Testis (tissue), 2 donors: ENCODE measurements at regions not wholly inside any gene's neighbourhood (a gene's known extent, or its start where the extent isn't known, plus 50 kb on each side); places are given as distances from the start of the nearest gene placed in this dataset.

Experiments
- DNase-seq: peaks from one replicate; pipeline ENCODE4 v3.0.0-alpha.2; 2019
- H3K27ac ChIP-seq, 2 donors: fragments of 200-600 bp; sonication (generic); one replicate each; pipeline ENCODE4 v1.5.1; 2019
- H3K27me3 ChIP-seq: fragments of 200-600 bp; sonication (generic); one replicate; pipeline ENCODE4 v1.5.1; 2019
- H3K36me3 ChIP-seq: fragments of 200-600 bp; sonication (generic); one replicate; pipeline ENCODE4 v1.5.1; 2017; ENCODE audit warnings: low read depth; ENCODE audit errors: missing control alignments
- H3K4me1 ChIP-seq: fragments of 200-600 bp; sonication (generic); one replicate; pipeline ENCODE4 v1.5.1; 2019
- H3K4me3 ChIP-seq, 2 donors: fragments of 200-600 bp; sonication (generic); one replicate each; pipeline ENCODE4 v1.5.1; 2017 to 2019
- H3K9me3 ChIP-seq: fragments of 200-600 bp; sonication (generic); one replicate; pipeline ENCODE4 v1.5.1; 2017
- POLR2A ChIP-seq: fragments of 450-650 bp; IDR thresholded peaks from one replicate; pipeline ENCODE4 v1.6.1; 2017; ENCODE audit warnings: antibody characterized with exemption, mild to moderate bottlenecking, moderate library complexity
- WGBS, 2 donors: methylation state at CpG; one replicate each; pipeline ENCODE4 v1.1.5; 2018; 5-methylcytosine and 5-hydroxymethylcytosine counted together
- intact Hi-C: fragments of 100-400 bp; cut with DNase I; formaldehyde crosslinking; loops from one replicate; pipeline ENCODE4 v1.15.1; 2023; ENCODE audit warnings: low total_unique reads
- TF ChIP-seq, protein P1 (sequence below), 3 experiments: fragments of 450-650 bp in 2 of 3; fragments of 200-600 bp in 1 of 3; sonication (generic) in 1 of 3; IDR thresholded peaks; one replicate each; pipeline ENCODE4 v1.5.1; 2016 to 2019; ENCODE audit warnings: antibody characterized with exemption in 3 of 3, mild to moderate bottlenecking in 2 of 3, moderate library complexity in 1 of 3

DNA sequence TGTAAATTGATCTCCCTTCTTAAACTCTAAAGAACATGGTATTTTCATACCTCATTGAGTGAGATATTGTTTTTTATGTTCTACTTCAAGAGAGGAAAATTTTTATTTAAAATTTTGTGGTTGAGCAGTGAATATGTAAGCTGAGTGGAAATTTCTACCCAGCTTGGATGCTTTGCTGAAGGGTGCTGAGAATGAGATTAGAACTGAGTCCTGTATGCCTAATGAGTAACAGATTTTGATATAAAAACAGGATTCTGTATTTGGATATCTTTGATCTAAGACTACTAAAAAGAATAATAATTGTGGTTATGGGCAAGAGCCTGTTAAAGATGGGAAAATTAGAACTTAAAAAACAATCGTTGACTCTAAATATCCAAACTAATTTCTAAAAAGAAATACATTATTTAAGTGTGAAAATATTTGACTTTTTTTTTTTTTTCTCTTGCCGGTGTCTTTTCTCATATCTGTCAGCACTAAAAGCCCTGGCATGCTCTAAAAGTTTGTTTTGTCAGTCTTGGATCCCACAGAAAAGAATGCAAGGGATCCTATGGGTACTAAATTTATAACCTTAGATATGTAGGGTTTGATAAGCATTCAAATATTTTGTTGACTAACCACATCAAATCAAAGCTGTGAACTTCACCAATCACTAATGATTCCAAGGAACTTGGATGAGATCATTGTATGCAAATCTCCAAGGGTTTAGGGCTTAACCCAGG, 652.3 kb downstream of the PTPRC start:
- intact Hi-C loops: no loop called here
- Histone ChIP-seq H3K4me3 (no peak overlapping the region), H3K9me3 (no peaks in the 10 kb centered on the region), H3K36me3 (no peaks in the 10 kb centered on the region), H3K27ac (no peak overlapping the region), H3K27me3 (no peaks in the 10 kb centered on the region), H3K4me1 (no peaks in the 10 kb centered on the region)
- no peak for DNase-seq
- TF ChIP-seq, protein P1, sequence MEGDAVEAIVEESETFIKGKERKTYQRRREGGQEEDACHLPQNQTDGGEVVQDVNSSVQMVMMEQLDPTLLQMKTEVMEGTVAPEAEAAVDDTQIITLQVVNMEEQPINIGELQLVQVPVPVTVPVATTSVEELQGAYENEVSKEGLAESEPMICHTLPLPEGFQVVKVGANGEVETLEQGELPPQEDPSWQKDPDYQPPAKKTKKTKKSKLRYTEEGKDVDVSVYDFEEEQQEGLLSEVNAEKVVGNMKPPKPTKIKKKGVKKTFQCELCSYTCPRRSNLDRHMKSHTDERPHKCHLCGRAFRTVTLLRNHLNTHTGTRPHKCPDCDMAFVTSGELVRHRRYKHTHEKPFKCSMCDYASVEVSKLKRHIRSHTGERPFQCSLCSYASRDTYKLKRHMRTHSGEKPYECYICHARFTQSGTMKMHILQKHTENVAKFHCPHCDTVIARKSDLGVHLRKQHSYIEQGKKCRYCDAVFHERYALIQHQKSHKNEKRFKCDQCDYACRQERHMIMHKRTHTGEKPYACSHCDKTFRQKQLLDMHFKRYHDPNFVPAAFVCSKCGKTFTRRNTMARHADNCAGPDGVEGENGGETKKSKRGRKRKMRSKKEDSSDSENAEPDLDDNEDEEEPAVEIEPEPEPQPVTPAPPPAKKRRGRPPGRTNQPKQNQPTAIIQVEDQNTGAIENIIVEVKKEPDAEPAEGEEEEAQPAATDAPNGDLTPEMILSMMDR (IDR thresholded peaks at IDR 0.05): no peak
- no peak for TF ChIP-seq POLR2A
- WGBS, 2 donors: 73 to 81% methylated on average over 2 of the region's 2 CpGs

DNA sequence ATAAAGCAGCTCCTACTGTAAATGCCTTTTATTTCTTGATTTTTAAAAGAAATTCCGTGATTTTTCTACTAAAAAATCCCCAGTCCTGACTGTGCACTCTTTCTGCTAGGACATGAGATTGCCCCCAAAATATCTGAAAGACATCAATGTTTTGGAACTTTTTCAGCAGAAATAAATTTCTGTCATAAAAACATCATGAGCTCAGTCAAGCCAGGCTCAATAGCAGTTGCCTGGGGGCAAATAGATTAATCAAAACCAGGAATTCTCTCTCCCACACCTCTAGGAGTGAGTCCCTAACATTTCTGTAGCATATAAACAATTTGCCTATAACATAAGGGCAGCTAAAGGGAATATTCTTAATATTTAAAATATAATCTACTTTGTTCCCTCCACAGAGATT, 654.1 kb downstream of the PTPRC start:
- 80 to 95% methylated on average over 1 of the region's 1 CpG for WGBS, 2 donors
- Histone ChIP-seq H3K4me1 (no peaks in the 10 kb centered on the region), H3K9me3 (no peaks in the 10 kb centered on the region), H3K27me3 (no peaks in the 10 kb centered on the region), H3K27ac (no peak overlapping the region), H3K4me3 (no peak overlapping the region), H3K36me3 (no peaks in the 10 kb centered on the region)
- intact Hi-C loops: no loop called here
- TF ChIP-seq POLR2A: no peak
- TF ChIP-seq, protein P1 (IDR thresholded peaks at IDR 0.05): no peak
- no peak for DNase-seq

DNA sequence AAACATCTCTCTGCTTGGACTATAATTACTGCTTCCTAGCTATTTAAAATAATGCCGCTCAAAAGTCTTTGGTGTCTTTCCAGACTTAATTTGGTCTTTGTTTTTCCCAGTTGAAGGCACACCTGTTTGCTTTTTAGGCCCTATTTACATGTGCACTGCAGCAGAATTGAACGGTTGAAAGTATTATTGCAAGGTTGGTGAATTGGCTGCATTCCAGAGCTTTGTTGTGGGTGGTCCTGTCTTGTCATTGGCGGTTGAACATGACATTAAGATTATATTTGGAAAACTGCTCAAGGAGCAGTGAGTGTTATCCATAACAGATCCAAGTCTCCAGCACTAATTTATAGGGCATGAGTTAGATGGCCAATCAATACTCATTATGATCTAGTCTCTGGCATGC, 656.3 kb downstream of the PTPRC start:
- H3K4me3 ChIP-seq: no peak overlapping the region
- H3K36me3 ChIP-seq: no peaks in the 10 kb centered on the region
- 55 to 68% methylated on average over 3 of the region's 3 CpGs for WGBS, 2 donors
- H3K27ac ChIP-seq: no peak overlapping the region
- H3K4me1 ChIP-seq: no peaks in the 10 kb centered on the region
- DNase-seq: no peak
- H3K27me3 ChIP-seq: no peaks in the 10 kb centered on the region
- intact Hi-C loops: no loop called here
- TF ChIP-seq POLR2A: no peak
- TF ChIP-seq, protein P1 (IDR thresholded peaks at IDR 0.05): no peak
- H3K9me3 ChIP-seq: no peaks in the 10 kb centered on the region

DNA sequence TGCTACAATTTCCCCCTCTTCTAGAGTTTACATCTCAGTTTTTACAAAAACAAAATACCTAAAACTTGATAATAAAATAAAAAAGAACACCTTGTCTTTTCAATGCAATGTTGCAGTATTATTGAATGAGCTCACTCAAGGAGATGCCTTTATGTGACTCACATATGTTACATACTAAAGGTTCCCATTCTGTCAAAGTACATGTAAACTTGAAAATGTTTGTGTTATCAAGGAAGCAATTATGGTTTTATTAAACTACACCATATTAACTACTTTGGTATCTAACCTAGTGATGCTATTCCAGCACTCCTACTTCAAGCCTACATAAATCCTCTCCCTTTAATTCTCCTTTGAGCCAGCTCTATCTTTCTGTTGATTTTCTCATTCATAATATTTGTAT, 658.3 kb downstream of the PTPRC start:
- TF ChIP-seq POLR2A: no peak
- TF ChIP-seq, protein P1 (IDR thresholded peaks at IDR 0.05): no peak
- H3K4me1 ChIP-seq: no peaks in the 10 kb centered on the region
- intact Hi-C loops: no loop called here

DNA sequence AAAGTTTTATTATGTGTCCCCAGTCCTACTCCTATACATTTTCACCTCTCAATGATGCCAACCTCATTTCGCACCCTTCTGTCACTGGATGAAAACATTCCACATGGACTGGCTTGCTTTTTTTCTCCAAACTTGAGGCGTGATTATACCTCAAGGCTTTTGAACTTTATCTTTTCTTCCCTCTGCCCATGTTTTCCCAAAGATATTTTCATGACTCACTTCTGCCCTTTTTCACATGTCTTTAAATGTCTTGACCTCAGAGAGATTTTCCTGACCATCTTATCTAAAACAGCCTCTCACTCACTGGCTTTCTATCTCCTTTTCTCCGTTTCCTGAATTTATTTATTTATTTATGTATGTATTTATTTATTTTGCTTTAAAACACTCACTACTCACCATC, 659.0 kb downstream of the PTPRC start:
- intact Hi-C loops: no loop called here
- DNase-seq: no peak
- Histone ChIP-seq H3K4me1 (no peaks in the 10 kb centered on the region), H3K4me3 (no peak overlapping the region), H3K36me3 (no peaks in the 10 kb centered on the region), H3K27me3 (no peaks in the 10 kb centered on the region), H3K27ac (no peak overlapping the region), H3K9me3 (no peaks in the 10 kb centered on the region)
- no peak for TF ChIP-seq POLR2A
- TF ChIP-seq, protein P1 (IDR thresholded peaks at IDR 0.05): no peak
- whole genome bisulfite sequencing, 2 donors: 69 to 77% methylated on average over 3 of the region's 3 CpGs

More for the DNA sequence above, 658.3 kb downstream of the PTPRC start:
- no peaks in the 10 kb centered on the region for H3K27me3 ChIP-seq
- H3K36me3 ChIP-seq: no peaks in the 10 kb centered on the region
- no peaks in the 10 kb centered on the region for H3K9me3 ChIP-seq
- DNase-seq: no peak
- H3K4me3 ChIP-seq: no peak overlapping the region
- no peak overlapping the region for H3K27ac ChIP-seq
